Ishikawa (cell line): ENCODE measurements at regions not wholly inside any gene's neighbourhood (a gene's known extent, or its start where the extent isn't known, plus 50 kb on each side); places are given as distances from the start of the nearest gene placed in this dataset.

Experiments used
- CEBPB ChIP-seq: IDR thresholded peaks from 2 replicates; pipeline ENCODE4 v1.6.1; 2012
- CREB1 ChIP-seq: IDR thresholded peaks from 2 replicates; pipeline ENCODE4 v1.6.1; 2012; ENCODE audit warnings: low read depth
- EP300 ChIP-seq: IDR thresholded peaks from 2 replicates; pipeline ENCODE4 v1.6.1; 2012; ENCODE audit warnings: borderline replicate concordance
- FOXM1 ChIP-seq: IDR thresholded peaks from 2 replicates; pipeline ENCODE4 v1.6.1; 2012; ENCODE audit warnings: low read depth, borderline replicate concordance
- MAX ChIP-seq: IDR thresholded peaks from 2 replicates; pipeline ENCODE4 v1.6.1; 2012
- NFIC ChIP-seq: IDR thresholded peaks from 2 replicates; pipeline ENCODE4 v1.6.1; 2012
- RAD21 ChIP-seq: IDR thresholded peaks from 2 replicates; pipeline ENCODE4 v1.6.1; 2012; ENCODE audit warnings: low read depth
- TEAD4 ChIP-seq: IDR thresholded peaks from 2 replicates; pipeline ENCODE4 v1.6.1; 2012
- YY1 ChIP-seq: IDR thresholded peaks from 2 replicates; pipeline ENCODE4 v1.6.1; 2012; ENCODE audit warnings: low read depth
- ZBTB7A ChIP-seq: IDR thresholded peaks from 2 replicates; pipeline ENCODE4 v1.6.1; 2012; ENCODE audit warnings: low read depth
- TF ChIP-seq, protein P1 (sequence below): IDR thresholded peaks from 2 replicates; pipeline ENCODE4 v1.6.1; 2012; ENCODE audit warnings: low read depth, mild to moderate bottlenecking
- TF ChIP-seq, protein P2 (sequence below): IDR thresholded peaks from 2 replicates; pipeline ENCODE4 v1.6.1; 2012

DNA sequence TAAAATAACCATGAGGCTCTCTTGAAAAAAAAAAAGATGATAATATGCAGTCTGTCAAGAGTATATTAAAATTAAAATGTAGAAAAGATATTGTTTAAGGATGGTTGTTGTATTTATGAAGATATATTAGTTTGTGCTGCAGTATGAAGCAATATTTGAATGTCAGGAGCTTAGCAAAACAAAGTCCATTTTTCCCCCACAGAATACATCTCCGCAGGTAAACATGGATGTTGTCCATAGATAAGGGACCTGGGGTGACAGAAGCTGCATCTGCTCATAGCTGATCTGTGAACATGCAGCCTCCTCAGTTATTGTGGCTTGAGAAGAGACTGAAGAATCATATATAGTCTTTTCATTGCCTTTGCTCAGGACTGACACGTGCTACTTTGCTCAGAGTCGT, 366.1 kb upstream of the MMADHC start:
- TF ChIP-seq MAX (no peak), FOXM1 (no peak), YY1 (no peak), ZBTB7A (no peak), EP300 (no peak), TEAD4 (no peak), CEBPB (no peak), RAD21 (no peak), NFIC (no peak), CREB1 (no peak)
- TF ChIP-seq, protein P1, sequence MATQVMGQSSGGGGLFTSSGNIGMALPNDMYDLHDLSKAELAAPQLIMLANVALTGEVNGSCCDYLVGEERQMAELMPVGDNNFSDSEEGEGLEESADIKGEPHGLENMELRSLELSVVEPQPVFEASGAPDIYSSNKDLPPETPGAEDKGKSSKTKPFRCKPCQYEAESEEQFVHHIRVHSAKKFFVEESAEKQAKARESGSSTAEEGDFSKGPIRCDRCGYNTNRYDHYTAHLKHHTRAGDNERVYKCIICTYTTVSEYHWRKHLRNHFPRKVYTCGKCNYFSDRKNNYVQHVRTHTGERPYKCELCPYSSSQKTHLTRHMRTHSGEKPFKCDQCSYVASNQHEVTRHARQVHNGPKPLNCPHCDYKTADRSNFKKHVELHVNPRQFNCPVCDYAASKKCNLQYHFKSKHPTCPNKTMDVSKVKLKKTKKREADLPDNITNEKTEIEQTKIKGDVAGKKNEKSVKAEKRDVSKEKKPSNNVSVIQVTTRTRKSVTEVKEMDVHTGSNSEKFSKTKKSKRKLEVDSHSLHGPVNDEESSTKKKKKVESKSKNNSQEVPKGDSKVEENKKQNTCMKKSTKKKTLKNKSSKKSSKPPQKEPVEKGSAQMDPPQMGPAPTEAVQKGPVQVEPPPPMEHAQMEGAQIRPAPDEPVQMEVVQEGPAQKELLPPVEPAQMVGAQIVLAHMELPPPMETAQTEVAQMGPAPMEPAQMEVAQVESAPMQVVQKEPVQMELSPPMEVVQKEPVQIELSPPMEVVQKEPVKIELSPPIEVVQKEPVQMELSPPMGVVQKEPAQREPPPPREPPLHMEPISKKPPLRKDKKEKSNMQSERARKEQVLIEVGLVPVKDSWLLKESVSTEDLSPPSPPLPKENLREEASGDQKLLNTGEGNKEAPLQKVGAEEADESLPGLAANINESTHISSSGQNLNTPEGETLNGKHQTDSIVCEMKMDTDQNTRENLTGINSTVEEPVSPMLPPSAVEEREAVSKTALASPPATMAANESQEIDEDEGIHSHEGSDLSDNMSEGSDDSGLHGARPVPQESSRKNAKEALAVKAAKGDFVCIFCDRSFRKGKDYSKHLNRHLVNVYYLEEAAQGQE, result no peak
- TF ChIP-seq, protein P2, sequence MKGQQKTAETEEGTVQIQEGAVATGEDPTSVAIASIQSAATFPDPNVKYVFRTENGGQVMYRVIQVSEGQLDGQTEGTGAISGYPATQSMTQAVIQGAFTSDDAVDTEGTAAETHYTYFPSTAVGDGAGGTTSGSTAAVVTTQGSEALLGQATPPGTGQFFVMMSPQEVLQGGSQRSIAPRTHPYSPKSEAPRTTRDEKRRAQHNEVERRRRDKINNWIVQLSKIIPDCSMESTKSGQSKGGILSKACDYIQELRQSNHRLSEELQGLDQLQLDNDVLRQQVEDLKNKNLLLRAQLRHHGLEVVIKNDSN, result no peak
